ENCODE measurements at regions not wholly inside any gene's neighbourhood (a gene's known extent, or its start where the extent isn't known, plus 50 kb on each side); places are given as distances from the start of the nearest gene placed in this dataset.

GRCh38 chr13:83088858-83089257 lies 793.4 kb downstream of the SLITRK1 start (continued):
- TF ChIP-seq ZBTB33 (IDR thresholded peaks at IDR 0.05), result no peak
- no peak for TF ChIP-seq HDAC6 (IDR thresholded peaks at IDR 0.05; ENCODE audit: unreplicated experiment)

- Histone ChIP-seq H3K9me3 (replicated peaks; ENCODE audit: control insufficient read depth, insufficient read depth, low read length) (no peaks in the 10 kb centered on the region), H3K36me3 (ENCODE audit: control insufficient read depth in 2 of 2, insufficient read depth in 2 of 2, low read length in 1 of 2) (no peaks in the 10 kb centered on the region), H3K27me3 (replicated peaks in 1 of 2; ENCODE audit: control insufficient read depth in 2 of 2, insufficient read depth in 2 of 2, low read length in 1 of 2) (no peaks in the 10 kb centered on the region), H3K9ac (ENCODE audit: control insufficient read depth, insufficient read depth, low read length) (no peak overlapping the region), H3K4me1 (ENCODE audit: control insufficient read depth, insufficient read depth, low read length) (no peaks in the 10 kb centered on the region), H3K79me2 (ENCODE audit: control insufficient read depth, insufficient read depth, low read length) (no peaks in the 10 kb centered on the region), H3K27ac (ENCODE audit: control insufficient read depth, insufficient read depth) (no peak overlapping the region), H2AFZ (ENCODE audit: control insufficient read depth, low read depth, low read length) (no peak overlapping the region), H3K4me3 (no peak overlapping the region), H4K20me1 (ENCODE audit: control insufficient read depth, insufficient read depth) (no peaks in the 10 kb centered on the region), H3K4me2 (ENCODE audit: control insufficient read depth, insufficient read depth) (no peak overlapping the region)
- DNase-seq (ENCODE audit: low read depth, low spot score) (no peak), FAIRE-seq (no peak), ATAC-seq (no peak)
- intact Hi-C loops (cut with micrococcal nuclease; ENCODE audit: unreplicated experiment), result no loop called here
- ChIA-PET SMC1A (ENCODE audit: uncharacterized antibody, unreplicated experiment) (no interaction called here), RAD21 (ENCODE audit: unreplicated experiment) (no interaction called here), POLR2A (no interaction called here), CTCF (no interaction called here)
- in situ Hi-C loops (cut with MboI), result no loop called here
- 0% methylated on average over 1 of the region's 1 CpG for WGBS (ENCODE audit: insufficient coverage, insufficient replicate concordance, low lambda C conversion rate, missing lambda C conversion rate)
- TF ChIP-seq CBFB (IDR thresholded peaks at IDR 0.05; ENCODE audit: low read depth) (no peak), CHD2 (IDR thresholded peaks at IDR 0.05; ENCODE audit: borderline replicate concordance, low read depth, low read length) (no peak), BCL3 (IDR thresholded peaks at IDR 0.05; ENCODE audit: borderline replicate concordance, insufficient read depth, low read depth, low read length, poor library complexity, severe bottlenecking) (no peak)
- no TSS peak for BruUV-seq (replicated peaks)
These were observed 795.3 kb downstream of the SLITRK1 start for GRCh38 chr13:83086948-83087347.

Data from GM12878 (cell line).